ENCODE measurements at regions not wholly inside any gene's neighbourhood (a gene's known extent, or its start where the extent isn't known, plus 50 kb on each side); places are given as distances from the start of the nearest gene placed in this dataset.

DNA sequence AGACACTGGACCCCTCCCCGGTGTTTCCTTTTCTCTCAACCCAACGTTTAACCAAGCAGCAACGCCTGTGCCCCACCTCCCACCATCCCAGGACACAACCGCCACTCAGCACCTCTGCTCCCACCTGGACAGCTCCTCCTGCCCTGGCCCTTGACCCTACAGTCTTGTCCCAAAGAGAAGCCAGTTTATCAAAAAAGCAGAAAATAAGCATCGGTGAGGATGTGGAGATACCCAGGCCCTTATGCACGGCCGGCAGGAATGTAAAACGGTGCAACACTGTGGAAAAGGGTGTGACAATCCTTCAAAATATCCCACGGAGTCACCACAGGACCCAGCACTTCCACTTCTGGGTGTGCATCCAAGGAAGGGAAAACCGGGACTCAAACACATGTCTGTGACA lies 176.2 kb upstream of the RNF32 start:
- Mint-ChIP-seq H3K36me3 (ENCODE audit: insufficient read depth, unreplicated experiment) (no peaks in the 10 kb centered on the region), H3K9me3 (ENCODE audit: unreplicated experiment) (no peaks in the 10 kb centered on the region), H3K4me3 (ENCODE audit: unreplicated experiment) (no peak overlapping the region), H3K27me3 (ENCODE audit: insufficient read depth, unreplicated experiment) (peaks cover 48% of the 10 kb centered on the region), H3K4me1 (ENCODE audit: insufficient read depth, unreplicated experiment) (no peaks in the 10 kb centered on the region), H3K27ac (ENCODE audit: low read depth, unreplicated experiment) (no peak overlapping the region)
- intact Hi-C loops (cut with micrococcal nuclease) = no loop called here
- ChIA-PET CTCF (interaction anchor here (0.8 to 1.0 kb wide), 2 partner anchors 9 to 76 kb away, joined by 3 read pairs; no protein-coding TSS in a partner anchor), POLR2A (interaction anchor here (0.6 to 1.0 kb wide), 3 partner anchors 10 to 289 kb away, joined by 3 read pairs; no protein-coding TSS in a partner anchor)
- no TSS peak for BruUV-seq (replicated peaks)
- TF ChIP-seq, protein P1, sequence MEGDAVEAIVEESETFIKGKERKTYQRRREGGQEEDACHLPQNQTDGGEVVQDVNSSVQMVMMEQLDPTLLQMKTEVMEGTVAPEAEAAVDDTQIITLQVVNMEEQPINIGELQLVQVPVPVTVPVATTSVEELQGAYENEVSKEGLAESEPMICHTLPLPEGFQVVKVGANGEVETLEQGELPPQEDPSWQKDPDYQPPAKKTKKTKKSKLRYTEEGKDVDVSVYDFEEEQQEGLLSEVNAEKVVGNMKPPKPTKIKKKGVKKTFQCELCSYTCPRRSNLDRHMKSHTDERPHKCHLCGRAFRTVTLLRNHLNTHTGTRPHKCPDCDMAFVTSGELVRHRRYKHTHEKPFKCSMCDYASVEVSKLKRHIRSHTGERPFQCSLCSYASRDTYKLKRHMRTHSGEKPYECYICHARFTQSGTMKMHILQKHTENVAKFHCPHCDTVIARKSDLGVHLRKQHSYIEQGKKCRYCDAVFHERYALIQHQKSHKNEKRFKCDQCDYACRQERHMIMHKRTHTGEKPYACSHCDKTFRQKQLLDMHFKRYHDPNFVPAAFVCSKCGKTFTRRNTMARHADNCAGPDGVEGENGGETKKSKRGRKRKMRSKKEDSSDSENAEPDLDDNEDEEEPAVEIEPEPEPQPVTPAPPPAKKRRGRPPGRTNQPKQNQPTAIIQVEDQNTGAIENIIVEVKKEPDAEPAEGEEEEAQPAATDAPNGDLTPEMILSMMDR (IDR thresholded peaks at IDR 0.05; ENCODE audit: unreplicated experiment) = no peak
- no peak for DNase-seq (ENCODE audit: unreplicated experiment)

DNA sequence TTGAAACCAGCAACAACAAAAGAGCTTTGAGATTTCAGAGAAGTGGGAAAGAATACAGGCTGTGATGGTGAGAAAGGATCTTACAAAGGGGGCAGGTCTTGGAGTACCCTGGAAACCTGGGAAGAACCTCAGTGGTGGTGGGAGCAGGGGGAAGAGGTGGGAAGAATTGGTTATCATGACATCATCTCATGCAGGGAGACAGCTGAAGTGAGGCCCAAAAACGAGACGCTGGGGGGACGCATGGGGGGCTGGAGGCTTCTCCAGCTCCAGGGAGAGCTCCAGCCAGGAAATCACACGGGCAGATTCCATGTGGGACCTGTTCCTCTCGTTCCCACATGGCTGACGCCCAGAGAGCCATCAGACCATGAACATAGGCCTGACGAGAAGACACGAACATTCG lies 177.3 kb upstream of the RNF32 start:
- TF ChIP-seq, protein P1 (IDR thresholded peaks at IDR 0.05; ENCODE audit: unreplicated experiment) = no peak
- Mint-ChIP-seq H3K27me3 (ENCODE audit: insufficient read depth, unreplicated experiment) (peaks cover 59% of the 10 kb centered on the region), H3K4me1 (ENCODE audit: insufficient read depth, unreplicated experiment) (no peaks in the 10 kb centered on the region), H3K27ac (ENCODE audit: low read depth, unreplicated experiment) (no peak overlapping the region), H3K9me3 (ENCODE audit: unreplicated experiment) (no peaks in the 10 kb centered on the region), H3K4me3 (ENCODE audit: unreplicated experiment) (no peak overlapping the region), H3K36me3 (ENCODE audit: insufficient read depth, unreplicated experiment) (no peaks in the 10 kb centered on the region)
- no peak for DNase-seq (ENCODE audit: unreplicated experiment)
- CTCF ChIA-PET = interaction anchor here (0.6 to 0.8 kb wide), 3 partner anchors 9 to 10 kb away, joined by 3 read pairs; no protein-coding TSS in a partner anchor
- intact Hi-C loops (cut with micrococcal nuclease) = no loop called here
- POLR2A ChIA-PET = interaction anchor here (0.6 kb wide), 1 partner anchor 270 kb away, joined by 3 read pairs; no protein-coding TSS in a partner anchor
- no TSS peak for BruUV-seq (replicated peaks)

- TF ChIP-seq, protein P1 (IDR thresholded peaks at IDR 0.05; ENCODE audit: unreplicated experiment) = no peak
- Mint-ChIP-seq H3K4me1 (ENCODE audit: insufficient read depth, unreplicated experiment) (no peaks in the 10 kb centered on the region), H3K36me3 (ENCODE audit: insufficient read depth, unreplicated experiment) (no peaks in the 10 kb centered on the region), H3K27me3 (ENCODE audit: insufficient read depth, unreplicated experiment) (peaks cover 69% of the 10 kb centered on the region), H3K27ac (ENCODE audit: low read depth, unreplicated experiment) (no peak overlapping the region), H3K9me3 (ENCODE audit: unreplicated experiment) (no peaks in the 10 kb centered on the region), H3K4me3 (ENCODE audit: unreplicated experiment) (no peak overlapping the region)
- intact Hi-C loops (cut with micrococcal nuclease) = no loop called here
- ChIA-PET CTCF (no interaction called here), POLR2A (no interaction called here)
- no TSS peak for BruUV-seq (replicated peaks)
- DNase-seq (ENCODE audit: unreplicated experiment) = no peak
These were observed 178.5 kb upstream of the RNF32 start for GRCh38 chr7:156461881-156462665.

DNA sequence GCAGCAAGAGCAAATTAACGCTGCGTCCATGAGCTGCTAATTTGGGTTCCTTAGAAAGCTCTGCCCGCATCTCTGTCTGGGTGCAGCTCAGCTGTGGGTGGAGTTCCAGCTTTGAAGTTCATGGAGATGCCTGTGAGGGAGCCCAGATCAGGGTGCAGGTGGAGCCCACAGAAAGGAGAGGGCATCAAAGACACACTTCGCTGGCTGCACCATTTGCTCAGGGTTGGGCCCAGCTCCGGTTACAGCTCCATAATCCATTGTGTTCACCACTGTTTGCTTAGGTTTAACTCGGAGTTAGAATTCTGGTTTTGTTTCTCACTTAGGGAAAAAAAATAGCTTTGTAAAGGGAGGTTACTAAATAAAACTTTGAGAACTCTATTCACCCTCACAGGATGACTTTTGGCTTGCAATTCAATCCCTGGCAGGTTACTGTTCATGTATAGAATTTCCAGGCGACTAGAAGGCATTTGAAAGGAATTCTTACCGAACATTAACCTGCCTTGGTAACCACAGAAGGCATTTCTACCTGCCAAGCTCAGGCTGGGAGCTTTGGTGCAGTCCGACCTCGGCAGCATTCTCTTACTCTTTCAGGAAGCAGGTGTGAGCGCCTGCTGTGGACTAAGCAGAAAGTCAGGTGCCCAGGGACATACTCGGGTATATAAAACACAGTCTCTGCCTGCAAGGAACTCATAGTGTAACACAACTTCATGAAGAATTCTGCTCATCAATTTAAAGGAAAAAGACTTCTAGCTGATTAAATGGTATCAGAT lies 179.5 kb upstream of the RNF32 start:
- H3K9me3 Mint-ChIP-seq (ENCODE audit: unreplicated experiment) = no peaks in the 10 kb centered on the region
- no TSS peak for BruUV-seq (replicated peaks)
- H3K4me1 Mint-ChIP-seq (ENCODE audit: insufficient read depth, unreplicated experiment) = no peaks in the 10 kb centered on the region
- ChIA-PET CTCF (interaction anchor here (1.0 kb wide), 2 partner anchors 14 to 647 kb away, joined by 3 to 4 read pairs; no protein-coding TSS in a partner anchor), POLR2A (no interaction called here)
- no peaks in the 10 kb centered on the region for H3K36me3 Mint-ChIP-seq (ENCODE audit: insufficient read depth, unreplicated experiment)
- H3K4me3 Mint-ChIP-seq (ENCODE audit: unreplicated experiment) = no peak overlapping the region
- intact Hi-C loops (cut with micrococcal nuclease) = no loop called here
- TF ChIP-seq, protein P1 (IDR thresholded peaks at IDR 0.05; ENCODE audit: unreplicated experiment) = no peak
- H3K27ac Mint-ChIP-seq (ENCODE audit: low read depth, unreplicated experiment) = no peak overlapping the region
- no peak for DNase-seq (ENCODE audit: unreplicated experiment)
- H3K27me3 Mint-ChIP-seq (ENCODE audit: insufficient read depth, unreplicated experiment) = peaks cover 76% of the 10 kb centered on the region

Data from MCF 10A (cell line).